NT2/D1 (cell line): ENCODE measurements at regions not wholly inside any gene's neighbourhood (a gene's known extent, or its start where the extent isn't known, plus 50 kb on each side); places are given as distances from the start of the nearest gene placed in this dataset.

Experiments
- SUZ12 ChIP-seq: IDR thresholded peaks from 2 replicates; pipeline ENCODE4 v1.6.1; 2011; ENCODE audit not compliant: insufficient read length, insufficient read depth; ENCODE audit errors: extremely low read depth
- YY1 ChIP-seq: IDR thresholded peaks from 2 replicates; pipeline ENCODE4 v1.6.1; 2011; ENCODE audit not compliant: insufficient read length, insufficient read depth
- ZNF274 ChIP-seq: IDR thresholded peaks from 2 replicates; pipeline ENCODE4 v1.6.1; 2011; ENCODE audit warnings: mild to moderate bottlenecking, low read depth, low read length

GRCh38 chr15:25239471-25240345, 199.1 kb downstream of the UBE3A start:
- TF ChIP-seq YY1 = no peak
- TF ChIP-seq ZNF274 = no peak
- TF ChIP-seq SUZ12 = no peak
